Astrocyte of the spinal cord (primary cell): ENCODE measurements at regions not wholly inside any gene's neighbourhood (a gene's known extent, or its start where the extent isn't known, plus 50 kb on each side); places are given as distances from the start of the nearest gene placed in this dataset.

Source experiments
- DNase-seq: peaks from one replicate; pipeline ENCODE4 v3.0.0; 2011; ENCODE audit warnings: low read depth, low spot score
- H3K4me3 ChIP-seq: 2 replicates; pipeline ENCODE4 v1.5.1; 2011; ENCODE audit warnings: low read depth, mild to moderate bottlenecking, low read length, moderate library complexity
- in situ Hi-C: cut with HindIII; loops from 2 replicates; pipeline ENCODE4 v1.10.0; 2017; ENCODE audit warnings: low sequenced_read_pairs
- TF ChIP-seq, protein P1 (sequence below): IDR thresholded peaks from 2 replicates; pipeline ENCODE4 v1.5.1; 2012; ENCODE audit warnings: low read depth, mild to moderate bottlenecking, low read length, inconsistent platforms

- TF ChIP-seq, protein P1, sequence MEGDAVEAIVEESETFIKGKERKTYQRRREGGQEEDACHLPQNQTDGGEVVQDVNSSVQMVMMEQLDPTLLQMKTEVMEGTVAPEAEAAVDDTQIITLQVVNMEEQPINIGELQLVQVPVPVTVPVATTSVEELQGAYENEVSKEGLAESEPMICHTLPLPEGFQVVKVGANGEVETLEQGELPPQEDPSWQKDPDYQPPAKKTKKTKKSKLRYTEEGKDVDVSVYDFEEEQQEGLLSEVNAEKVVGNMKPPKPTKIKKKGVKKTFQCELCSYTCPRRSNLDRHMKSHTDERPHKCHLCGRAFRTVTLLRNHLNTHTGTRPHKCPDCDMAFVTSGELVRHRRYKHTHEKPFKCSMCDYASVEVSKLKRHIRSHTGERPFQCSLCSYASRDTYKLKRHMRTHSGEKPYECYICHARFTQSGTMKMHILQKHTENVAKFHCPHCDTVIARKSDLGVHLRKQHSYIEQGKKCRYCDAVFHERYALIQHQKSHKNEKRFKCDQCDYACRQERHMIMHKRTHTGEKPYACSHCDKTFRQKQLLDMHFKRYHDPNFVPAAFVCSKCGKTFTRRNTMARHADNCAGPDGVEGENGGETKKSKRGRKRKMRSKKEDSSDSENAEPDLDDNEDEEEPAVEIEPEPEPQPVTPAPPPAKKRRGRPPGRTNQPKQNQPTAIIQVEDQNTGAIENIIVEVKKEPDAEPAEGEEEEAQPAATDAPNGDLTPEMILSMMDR, result no peak
- no peak for DNase-seq
- no peak overlapping the region for H3K4me3 ChIP-seq
- in situ Hi-C loops, result no loop called here
These were observed 56.5 kb upstream of the SIRPA start for GRCh38 chr20:1838556-1839279.

DNA sequence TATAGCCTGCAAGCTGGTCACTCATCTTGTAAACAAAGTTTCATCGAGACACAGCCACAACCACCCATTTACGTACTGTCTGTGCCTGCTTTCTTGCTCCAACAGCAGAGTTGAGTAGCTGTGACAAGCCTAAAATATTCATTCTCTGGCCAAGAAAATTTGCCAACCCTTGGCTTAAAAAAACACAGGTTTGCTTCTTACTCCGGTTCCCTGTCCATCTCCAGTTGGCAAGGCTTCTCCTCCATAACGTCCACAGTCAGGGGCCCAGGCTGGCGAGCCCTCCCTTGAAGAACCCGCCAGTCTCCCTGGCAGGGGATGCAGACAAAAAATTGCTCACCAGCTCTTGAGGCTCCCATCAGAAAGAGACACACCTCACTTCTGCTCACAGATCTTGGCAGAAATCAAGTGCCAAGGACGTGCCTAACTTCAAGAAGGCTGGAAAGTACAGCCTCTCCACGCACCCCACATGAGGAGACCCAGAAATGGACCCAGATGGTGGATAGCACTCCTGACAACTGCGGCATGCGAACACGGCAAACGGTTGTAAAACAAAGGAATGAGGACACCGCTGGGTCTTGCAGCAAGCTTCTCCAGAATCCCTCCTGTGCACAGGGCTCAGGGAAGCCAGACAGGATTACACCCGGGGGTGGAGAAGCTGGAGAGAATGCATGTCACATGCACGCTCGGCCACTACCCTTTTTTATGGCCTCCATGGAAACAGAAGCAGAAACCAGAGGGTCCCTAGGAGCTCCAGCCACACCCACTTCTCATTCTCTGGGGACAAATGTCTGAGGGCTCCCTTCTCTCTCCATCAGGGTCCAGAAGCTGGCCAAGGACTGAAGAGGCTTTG, 59.8 kb upstream of the SIRPA start:
- in situ Hi-C loops, result no loop called here
- no peak for DNase-seq
- TF ChIP-seq, protein P1, result no peak
- H3K4me3 ChIP-seq, result no peak overlapping the region

GRCh38 chr20:1833728-1834726, 61.2 kb upstream of the SIRPA start:
- H3K4me3 ChIP-seq, result no peak overlapping the region
- in situ Hi-C loops, result no loop called here
- TF ChIP-seq, protein P1, result no peak
- no peak for DNase-seq

DNA sequence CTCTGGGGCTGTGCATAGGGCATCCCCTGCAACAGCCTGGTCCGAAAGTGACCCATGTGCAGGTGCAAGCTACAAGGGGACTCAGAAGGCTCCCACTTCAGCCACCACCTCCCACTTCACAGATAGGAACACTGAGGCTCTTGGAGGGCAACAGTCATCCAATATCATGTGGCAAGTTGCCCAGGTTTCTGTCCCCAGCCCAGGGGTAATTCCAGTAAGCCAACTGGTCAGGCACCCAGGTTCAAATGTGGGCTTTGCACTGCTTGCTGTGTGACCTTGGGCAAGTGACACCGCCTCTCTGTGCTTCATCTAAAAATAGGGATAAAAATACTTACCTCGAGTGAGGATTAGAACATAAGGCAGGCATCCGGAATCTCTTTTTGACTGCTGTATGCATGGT, 62.0 kb upstream of the SIRPA start:
- DNase-seq, result no peak
- in situ Hi-C loops, result no loop called here
- H3K4me3 ChIP-seq, result no peak overlapping the region
- TF ChIP-seq, protein P1, result no peak

DNA sequence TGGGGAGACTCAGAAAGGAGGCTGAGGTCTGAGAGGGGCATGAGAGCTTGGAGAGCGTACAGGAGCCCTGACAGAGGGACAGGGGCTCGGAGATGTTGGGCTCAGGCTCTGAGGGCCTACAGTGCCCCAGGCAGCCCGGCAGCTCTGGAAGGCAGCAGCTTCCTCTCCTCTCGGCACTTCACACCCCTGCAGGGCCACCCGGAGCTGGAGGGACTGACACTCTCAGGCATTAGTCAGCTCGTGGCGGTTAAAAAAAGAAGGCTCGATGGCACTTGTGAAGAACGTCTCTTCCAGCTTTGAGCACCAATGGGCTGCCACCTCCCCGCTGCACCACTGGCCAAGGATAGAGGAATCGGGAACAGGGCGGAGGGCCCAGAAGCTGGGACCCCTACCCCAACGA, 62.6 kb upstream of the SIRPA start:
- TF ChIP-seq, protein P1, result no peak
- no peak for DNase-seq
- in situ Hi-C loops, result no loop called here
- no peak overlapping the region for H3K4me3 ChIP-seq

- H3K4me3 ChIP-seq, result no peak overlapping the region
- in situ Hi-C loops, result no loop called here
- DNase-seq, result no peak
- TF ChIP-seq, protein P1, result no peak
These were observed 63.6 kb upstream of the SIRPA start for GRCh38 chr20:1831606-1832005.
